GM21390 (cell line): ENCODE measurements at regions not wholly inside any gene's neighbourhood (a gene's known extent, or its start where the extent isn't known, plus 50 kb on each side); places are given as distances from the start of the nearest gene placed in this dataset.
A peak's percentile ranks its signal among the peaks of the same experiment; 100 is the strongest.

ENCODE experiments used
- ATAC-seq: cut with Tn5 transposase; IDR thresholded peaks from one replicate; pipeline ENCODE4 v1.9.1; 2021; ENCODE audit not compliant: unreplicated experiment

- ATAC-seq = no peak
Measured at GRCh38 chr7:94054130-94054529, 50.0 kb upstream of the BET1 start.

- no peak for ATAC-seq
Measured at GRCh38 chr7:94055963-94056362, 51.8 kb upstream of the BET1 start.

- no peak for ATAC-seq
Measured at GRCh38 chr7:94056796-94057207, 52.6 kb upstream of the BET1 start.

GRCh38 chr7:94057955-94058354 is 53.8 kb upstream of the BET1 start:
- ATAC-seq = no peak

GRCh38 chr7:94059746-94060145 is 55.6 kb upstream of the BET1 start:
- no peak for ATAC-seq

GRCh38 chr7:94060752-94061151 is 56.6 kb upstream of the BET1 start:
- ATAC-seq = no peak

GRCh38 chr7:94061326-94061725 is 57.2 kb upstream of the BET1 start:
- ATAC-seq = no peak

GRCh38 chr7:94062372-94062771 is 58.2 kb upstream of the BET1 start:
- no peak for ATAC-seq

- no peak for ATAC-seq
Measured at GRCh38 chr7:94064541-94065191, 60.5 kb upstream of the BET1 start.

- ATAC-seq = no peak
Measured at GRCh38 chr7:94067047-94067446, 62.9 kb upstream of the BET1 start.

- ATAC-seq = no peak
Measured at GRCh38 chr7:94067506-94067905, 63.4 kb upstream of the BET1 start.

- peak; percentile 60 for ATAC-seq
Measured at GRCh38 chr7:94069162-94069739, 65.1 kb upstream of the BET1 start.

GRCh38 chr7:94080551-94080950 is 76.4 kb upstream of the BET1 start:
- ATAC-seq = no peak

- ATAC-seq = no peak
Measured at GRCh38 chr7:94082126-94082525, 78.0 kb upstream of the BET1 start.

- peak; percentile 99 for ATAC-seq
Measured at GRCh38 chr7:94087664-94088352, 83.7 kb upstream of the BET1 start.

GRCh38 chr7:94088560-94088959 is 84.4 kb upstream of the BET1 start:
- ATAC-seq = no peak

GRCh38 chr7:94089806-94090205 is 85.7 kb upstream of the BET1 start:
- no peak for ATAC-seq

- no peak for ATAC-seq
Measured at GRCh38 chr7:94092980-94093379, 88.8 kb upstream of the BET1 start.

- no peak for ATAC-seq
Measured at GRCh38 chr7:94094298-94094697, 90.1 kb upstream of the BET1 start.

GRCh38 chr7:94095316-94096009 is 91.3 kb upstream of the BET1 start:
- no peak for ATAC-seq

- no peak for ATAC-seq
Measured at GRCh38 chr7:94099679-94100078, 95.5 kb upstream of the BET1 start.
